ENCODE measurements at regions not wholly inside any gene's neighbourhood (a gene's known extent, or its start where the extent isn't known, plus 50 kb on each side); places are given as distances from the start of the nearest gene placed in this dataset.

DNA sequence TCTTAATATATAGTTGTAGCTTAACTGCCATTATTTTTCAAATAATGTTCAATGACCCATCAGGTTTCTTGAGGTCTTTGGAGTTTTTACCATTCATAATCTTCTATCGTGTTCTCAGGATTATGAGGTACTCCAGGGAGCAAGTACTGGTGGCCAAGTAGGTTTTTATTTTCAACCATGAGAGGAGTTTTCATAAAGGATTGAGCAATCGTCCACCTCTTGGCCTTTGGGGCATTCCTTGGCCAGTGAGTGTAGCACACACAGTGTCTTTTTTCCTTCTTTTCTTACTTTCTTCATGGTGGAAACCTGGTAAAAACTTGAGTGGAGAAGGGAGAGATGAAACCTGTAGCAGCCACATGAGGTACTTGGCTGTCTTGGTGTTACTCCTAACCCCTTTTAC is 567.0 kb upstream of the NR3C2 start:
- TF ChIP-seq, protein P1, sequence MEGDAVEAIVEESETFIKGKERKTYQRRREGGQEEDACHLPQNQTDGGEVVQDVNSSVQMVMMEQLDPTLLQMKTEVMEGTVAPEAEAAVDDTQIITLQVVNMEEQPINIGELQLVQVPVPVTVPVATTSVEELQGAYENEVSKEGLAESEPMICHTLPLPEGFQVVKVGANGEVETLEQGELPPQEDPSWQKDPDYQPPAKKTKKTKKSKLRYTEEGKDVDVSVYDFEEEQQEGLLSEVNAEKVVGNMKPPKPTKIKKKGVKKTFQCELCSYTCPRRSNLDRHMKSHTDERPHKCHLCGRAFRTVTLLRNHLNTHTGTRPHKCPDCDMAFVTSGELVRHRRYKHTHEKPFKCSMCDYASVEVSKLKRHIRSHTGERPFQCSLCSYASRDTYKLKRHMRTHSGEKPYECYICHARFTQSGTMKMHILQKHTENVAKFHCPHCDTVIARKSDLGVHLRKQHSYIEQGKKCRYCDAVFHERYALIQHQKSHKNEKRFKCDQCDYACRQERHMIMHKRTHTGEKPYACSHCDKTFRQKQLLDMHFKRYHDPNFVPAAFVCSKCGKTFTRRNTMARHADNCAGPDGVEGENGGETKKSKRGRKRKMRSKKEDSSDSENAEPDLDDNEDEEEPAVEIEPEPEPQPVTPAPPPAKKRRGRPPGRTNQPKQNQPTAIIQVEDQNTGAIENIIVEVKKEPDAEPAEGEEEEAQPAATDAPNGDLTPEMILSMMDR (IDR thresholded peaks at IDR 0.05; ENCODE audit: insufficient read depth, low read length, poor library complexity, severe bottlenecking): no peak
- DNase-seq (ENCODE audit: extremely low read depth, insufficient read length): no peak
- no peak overlapping the region for H3K4me3 ChIP-seq (replicated peaks; ENCODE audit: low read depth, low read length)
- no peaks in the 10 kb centered on the region for H3K27me3 ChIP-seq (replicated peaks; ENCODE audit: control insufficient read depth, insufficient read depth, low read length)
- no peaks in the 10 kb centered on the region for H3K36me3 ChIP-seq (ENCODE audit: control insufficient read depth, insufficient read depth, low read length)

DNA sequence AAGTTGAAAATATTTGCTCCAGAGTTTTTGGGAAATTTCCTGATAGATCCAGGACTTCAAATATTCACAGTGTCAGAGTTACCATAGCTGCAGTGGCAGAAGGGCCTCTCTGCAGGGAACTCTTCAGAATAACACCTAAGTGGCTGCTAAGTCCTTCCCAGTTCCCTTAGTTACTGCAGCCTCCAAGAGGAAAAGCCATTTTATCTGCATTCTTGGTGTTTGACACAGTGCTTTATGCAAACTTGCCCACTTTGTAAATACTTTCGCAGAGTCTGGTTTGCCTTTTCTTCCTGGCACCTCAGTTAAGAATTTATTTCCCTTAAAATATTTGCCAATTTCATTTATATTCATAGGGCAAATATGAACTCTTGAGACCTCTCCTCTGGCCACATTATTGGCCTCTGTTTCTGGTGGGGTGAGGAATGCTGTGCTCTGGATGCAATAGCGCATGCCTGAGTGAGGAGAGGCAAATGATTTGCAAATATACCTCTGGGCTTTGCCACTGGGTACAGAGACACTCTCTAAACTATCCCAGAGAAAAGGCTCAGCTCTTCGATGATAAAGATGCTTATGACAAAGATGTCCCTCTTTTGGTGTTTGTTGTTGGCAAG is 566.3 kb upstream of the NR3C2 start:
- no peak for DNase-seq (ENCODE audit: extremely low read depth, insufficient read length)
- TF ChIP-seq, protein P1 (IDR thresholded peaks at IDR 0.05; ENCODE audit: insufficient read depth, low read length, poor library complexity, severe bottlenecking): no peak
- Histone ChIP-seq H3K4me3 (replicated peaks; ENCODE audit: low read depth, low read length) (no peak overlapping the region), H3K27me3 (replicated peaks; ENCODE audit: control insufficient read depth, insufficient read depth, low read length) (no peaks in the 10 kb centered on the region), H3K36me3 (ENCODE audit: control insufficient read depth, insufficient read depth, low read length) (no peaks in the 10 kb centered on the region)

- DNase-seq (ENCODE audit: extremely low read depth, insufficient read length): no peak
- Histone ChIP-seq H3K36me3 (ENCODE audit: control insufficient read depth, insufficient read depth, low read length) (no peaks in the 10 kb centered on the region), H3K27me3 (replicated peaks; ENCODE audit: control insufficient read depth, insufficient read depth, low read length) (no peaks in the 10 kb centered on the region), H3K4me3 (replicated peaks; ENCODE audit: low read depth, low read length) (no peak overlapping the region)
- TF ChIP-seq, protein P1 (IDR thresholded peaks at IDR 0.05; ENCODE audit: insufficient read depth, low read length, poor library complexity, severe bottlenecking): no peak
These were observed 563.0 kb upstream of the NR3C2 start for GRCh38 chr4:149005191-149005590.

- Histone ChIP-seq H3K4me3 (replicated peaks; ENCODE audit: low read depth, low read length) (no peak overlapping the region), H3K36me3 (ENCODE audit: control insufficient read depth, insufficient read depth, low read length) (no peaks in the 10 kb centered on the region), H3K27me3 (replicated peaks; ENCODE audit: control insufficient read depth, insufficient read depth, low read length) (no peaks in the 10 kb centered on the region)
- DNase-seq (ENCODE audit: extremely low read depth, insufficient read length): no peak
- TF ChIP-seq, protein P1 (IDR thresholded peaks at IDR 0.05; ENCODE audit: insufficient read depth, low read length, poor library complexity, severe bottlenecking): no peak
These were observed 557.7 kb upstream of the NR3C2 start for GRCh38 chr4:148999924-149000323.

DNA sequence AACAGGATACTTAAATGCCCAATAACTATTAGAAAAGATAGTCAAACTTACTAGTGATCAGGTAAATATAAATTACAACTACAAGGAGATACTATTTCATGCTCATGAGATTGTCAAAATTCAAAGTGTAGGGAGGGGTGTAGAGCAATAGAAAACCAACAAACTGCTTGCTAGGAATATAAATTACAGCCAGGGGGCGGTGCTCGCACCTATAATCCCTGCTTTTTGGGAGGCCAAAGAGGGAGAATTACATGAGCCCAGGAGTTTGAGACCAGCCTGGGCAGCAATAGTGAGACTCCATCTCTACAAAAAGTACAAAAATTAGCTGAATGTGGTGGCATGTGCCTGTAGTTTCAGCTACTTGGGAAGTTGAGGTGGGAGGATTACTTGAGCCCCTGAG is 556.5 kb upstream of the NR3C2 start:
- no peak for DNase-seq (ENCODE audit: extremely low read depth, insufficient read length)
- H3K27me3 ChIP-seq (replicated peaks; ENCODE audit: control insufficient read depth, insufficient read depth, low read length): no peaks in the 10 kb centered on the region
- TF ChIP-seq, protein P1 (IDR thresholded peaks at IDR 0.05; ENCODE audit: insufficient read depth, low read length, poor library complexity, severe bottlenecking): peak; percentile 45
- no peaks in the 10 kb centered on the region for H3K36me3 ChIP-seq (ENCODE audit: control insufficient read depth, insufficient read depth, low read length)
- H3K4me3 ChIP-seq (replicated peaks; ENCODE audit: low read depth, low read length): no peak overlapping the region

DNA sequence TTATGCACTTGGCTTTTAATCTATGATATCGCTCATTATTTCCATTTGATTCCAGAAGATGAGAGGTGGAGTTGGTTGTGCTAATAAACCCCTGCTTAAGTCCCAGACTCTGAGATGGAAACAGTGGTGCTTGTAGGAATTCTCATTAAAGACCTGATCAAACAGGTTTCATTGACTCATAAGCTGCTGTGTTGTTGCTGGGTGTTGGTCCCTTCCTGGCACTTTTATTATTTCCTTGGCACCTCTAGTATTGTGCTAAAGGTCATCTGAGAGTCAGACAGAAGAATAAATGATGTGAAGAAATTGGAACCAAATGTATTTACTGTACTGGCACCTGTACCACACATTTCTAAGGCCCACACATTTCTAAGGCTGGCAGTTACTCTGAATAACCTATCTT is 544.7 kb upstream of the NR3C2 start:
- Histone ChIP-seq H3K27me3 (replicated peaks; ENCODE audit: control insufficient read depth, insufficient read depth, low read length) (no peaks in the 10 kb centered on the region), H3K4me3 (replicated peaks; ENCODE audit: low read depth, low read length) (no peak overlapping the region), H3K36me3 (ENCODE audit: control insufficient read depth, insufficient read depth, low read length) (no peaks in the 10 kb centered on the region)
- TF ChIP-seq, protein P1 (IDR thresholded peaks at IDR 0.05; ENCODE audit: insufficient read depth, low read length, poor library complexity, severe bottlenecking): no peak
- DNase-seq (ENCODE audit: extremely low read depth, insufficient read length): no peak
